ENCODE measurements at regions not wholly inside any gene's neighbourhood (a gene's known extent, or its start where the extent isn't known, plus 50 kb on each side); places are given as distances from the start of the nearest gene placed in this dataset.

- Histone ChIP-seq H3K27me3 (ENCODE audit: insufficient read depth, low read length, poor library complexity, severe bottlenecking) (no peaks in the 10 kb centered on the region), H3K4me3 (ENCODE audit: low read length, poor library complexity, severe bottlenecking) (no peak overlapping the region), H4K20me1 (ENCODE audit: insufficient read depth, low read length, poor library complexity, severe bottlenecking) (no peaks in the 10 kb centered on the region), H3K4me1 (ENCODE audit: insufficient read depth, low read length, poor library complexity, severe bottlenecking) (no peaks in the 10 kb centered on the region), H3F3A (ENCODE audit: low read depth) (no peaks in the 10 kb centered on the region), H3K4me2 (ENCODE audit: low read depth, low read length, poor library complexity, severe bottlenecking) (no peak overlapping the region), H3K79me2 (ENCODE audit: insufficient read depth, low read length) (no peaks in the 10 kb centered on the region), H3K36me3 (ENCODE audit: insufficient read depth, low read length) (no peaks in the 10 kb centered on the region), H2AFZ (ENCODE audit: low read length) (no peak overlapping the region), H3K9ac (ENCODE audit: low read depth, low read length, poor library complexity, severe bottlenecking) (no peak overlapping the region), H3K9me2 (replicated peaks; ENCODE audit: low read depth, low read length) (no peaks in the 10 kb centered on the region), H3K9me3 (ENCODE audit: insufficient read depth, low read depth, low read length) (no peaks in the 10 kb centered on the region)
- TF ChIP-seq CTCF (conservative IDR thresholded peaks at IDR 0.05; ENCODE audit: low read length) (no peak), EZH2phosphoT487 (IDR thresholded peaks at IDR 0.05; ENCODE audit: borderline replicate concordance) (no peak)
Measured at GRCh38 chr17:79482727-79483521, 127.9 kb downstream of the RBFOX3 start.

GRCh38 chr17:79479876-79480275, 131.0 kb downstream of the RBFOX3 start:
- Histone ChIP-seq H3K9me2 (replicated peaks; ENCODE audit: low read depth, low read length) (no peaks in the 10 kb centered on the region), H4K20me1 (ENCODE audit: insufficient read depth, low read length, poor library complexity, severe bottlenecking) (no peaks in the 10 kb centered on the region), H3K9ac (ENCODE audit: low read depth, low read length, poor library complexity, severe bottlenecking) (no peak overlapping the region), H3K36me3 (ENCODE audit: insufficient read depth, low read length) (no peaks in the 10 kb centered on the region), H3K9me3 (ENCODE audit: insufficient read depth, low read depth, low read length) (no peaks in the 10 kb centered on the region), H3K4me3 (ENCODE audit: low read length, poor library complexity, severe bottlenecking) (no peak overlapping the region), H3K27me3 (ENCODE audit: insufficient read depth, low read length, poor library complexity, severe bottlenecking) (no peaks in the 10 kb centered on the region), H3K79me2 (ENCODE audit: insufficient read depth, low read length) (no peaks in the 10 kb centered on the region), H3K4me2 (ENCODE audit: low read depth, low read length, poor library complexity, severe bottlenecking) (no peak overlapping the region), H3K4me1 (ENCODE audit: insufficient read depth, low read length, poor library complexity, severe bottlenecking) (no peaks in the 10 kb centered on the region), H2AFZ (ENCODE audit: low read length) (no peak overlapping the region), H3F3A (ENCODE audit: low read depth) (no peaks in the 10 kb centered on the region)
- no peak for TF ChIP-seq CTCF (conservative IDR thresholded peaks at IDR 0.05; ENCODE audit: low read length)

GRCh38 chr17:79478841-79479240, 132.0 kb downstream of the RBFOX3 start:
- H3K27me3 ChIP-seq (ENCODE audit: insufficient read depth, low read length, poor library complexity, severe bottlenecking) = no peaks in the 10 kb centered on the region
- TF ChIP-seq EZH2phosphoT487 (IDR thresholded peaks at IDR 0.05; ENCODE audit: borderline replicate concordance) = no peak
- no peak for TF ChIP-seq CTCF (conservative IDR thresholded peaks at IDR 0.05; ENCODE audit: low read length)
- H2AFZ ChIP-seq (ENCODE audit: low read length) = no peak overlapping the region

More at GRCh38 chr17:79478841-79479240, 132.0 kb downstream of the RBFOX3 start:
- no peak overlapping the region for H3K4me3 ChIP-seq (ENCODE audit: low read length, poor library complexity, severe bottlenecking)
- no peaks in the 10 kb centered on the region for H3K9me2 ChIP-seq (replicated peaks; ENCODE audit: low read depth, low read length)
- H3K4me1 ChIP-seq (ENCODE audit: insufficient read depth, low read length, poor library complexity, severe bottlenecking) = no peaks in the 10 kb centered on the region
- no peaks in the 10 kb centered on the region for H3K36me3 ChIP-seq (ENCODE audit: insufficient read depth, low read length)
- no peak overlapping the region for H3K9ac ChIP-seq (ENCODE audit: low read depth, low read length, poor library complexity, severe bottlenecking)
- H3F3A ChIP-seq (ENCODE audit: low read depth) = no peaks in the 10 kb centered on the region
- no peak overlapping the region for H3K4me2 ChIP-seq (ENCODE audit: low read depth, low read length, poor library complexity, severe bottlenecking)
- no peaks in the 10 kb centered on the region for H4K20me1 ChIP-seq (ENCODE audit: insufficient read depth, low read length, poor library complexity, severe bottlenecking)
- H3K79me2 ChIP-seq (ENCODE audit: insufficient read depth, low read length) = no peaks in the 10 kb centered on the region
- H3K9me3 ChIP-seq (ENCODE audit: insufficient read depth, low read depth, low read length) = no peaks in the 10 kb centered on the region
